ENCODE measurements at regions not wholly inside any gene's neighbourhood (a gene's known extent, or its start where the extent isn't known, plus 50 kb on each side); places are given as distances from the start of the nearest gene placed in this dataset.
"Not testable (repeated sequence)": the region's sequence is repeated elsewhere in the genome, so short reads cannot be mapped to it uniquely, and the experiment has no call there.

- H3K9me3 ChIP-seq (replicated peaks; ENCODE audit: low read length) = no peaks in the 10 kb centered on the region
- no peaks in the 10 kb centered on the region for H3K36me3 ChIP-seq (ENCODE audit: insufficient read depth, low read length)
- no peak overlapping the region for H3K4me3 ChIP-seq (ENCODE audit: low read length)
- no peaks in the 10 kb centered on the region for H3K4me1 ChIP-seq (ENCODE audit: control insufficient read depth, insufficient read depth, low read length)
- H3K4me2 ChIP-seq (ENCODE audit: low read length) = no peak overlapping the region
- H3K27me3 ChIP-seq (ENCODE audit: control insufficient read depth, insufficient read depth, low read length) = no peaks in the 10 kb centered on the region
- no peak overlapping the region for H3K9ac ChIP-seq (ENCODE audit: low read depth, low read length)
Observed at GRCh38 chr13:65275838-65276630, 1954.1 kb downstream of the PCDH9 start.

DNA sequence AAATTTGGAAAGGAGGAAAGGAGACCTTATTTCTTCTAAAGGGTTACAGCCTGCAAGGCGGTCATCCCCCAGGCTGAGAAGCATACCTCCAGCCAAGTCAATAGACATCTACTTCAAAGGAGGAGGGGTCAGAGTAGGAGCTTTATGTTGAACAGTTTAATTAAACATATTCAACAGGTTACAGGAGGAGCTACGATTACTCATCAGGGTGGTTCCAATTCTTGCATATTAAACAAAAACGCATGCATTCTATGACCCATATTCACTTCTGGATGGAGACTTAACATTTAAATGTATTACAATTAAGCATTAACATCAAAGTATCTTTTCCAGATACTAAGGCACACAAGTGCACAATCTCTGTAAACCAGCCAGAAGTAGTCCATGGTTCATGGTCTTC lies 1955.0 kb downstream of the PCDH9 start:
- Histone ChIP-seq H3K4me3 (ENCODE audit: low read length) (no peak overlapping the region), H3K4me2 (ENCODE audit: low read length) (no peak overlapping the region), H3K36me3 (ENCODE audit: insufficient read depth, low read length) (no peaks in the 10 kb centered on the region), H3K4me1 (ENCODE audit: control insufficient read depth, insufficient read depth, low read length) (no peaks in the 10 kb centered on the region), H3K9ac (ENCODE audit: low read depth, low read length) (no peak overlapping the region), H3K9me3 (replicated peaks; ENCODE audit: low read length) (no peaks in the 10 kb centered on the region), H3K27me3 (ENCODE audit: control insufficient read depth, insufficient read depth, low read length) (no peaks in the 10 kb centered on the region)

GRCh38 chr13:65273811-65274420 lies 1956.2 kb downstream of the PCDH9 start:
- not testable (repeated sequence) for H3K9ac ChIP-seq (ENCODE audit: low read depth, low read length); H3K27me3 ChIP-seq (ENCODE audit: control insufficient read depth, insufficient read depth, low read length); H3K4me3 ChIP-seq (ENCODE audit: low read length)

DNA sequence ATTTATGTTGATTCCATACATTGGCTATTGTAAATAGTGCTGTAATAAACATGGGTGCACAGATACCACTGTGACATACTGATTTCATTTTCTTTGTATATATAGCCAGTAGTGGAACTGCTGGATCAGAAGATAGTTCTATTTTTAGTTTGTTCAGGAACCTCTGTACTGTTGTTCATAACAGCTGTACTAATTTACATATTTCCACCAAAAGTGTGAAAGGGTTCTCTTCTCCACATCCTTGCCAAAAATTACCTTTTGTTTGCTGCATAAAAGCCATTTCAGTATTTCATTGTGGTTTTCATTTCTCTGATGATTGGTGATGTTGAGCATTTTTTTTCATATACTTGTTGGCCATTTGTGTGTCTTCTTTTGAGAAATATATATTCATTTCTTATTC lies 1962.1 kb downstream of the PCDH9 start:
- Histone ChIP-seq H3K9me3 (replicated peaks; ENCODE audit: low read length) (no peaks in the 10 kb centered on the region), H3K9ac (ENCODE audit: low read depth, low read length) (no peak overlapping the region), H3K4me1 (ENCODE audit: control insufficient read depth, insufficient read depth, low read length) (no peaks in the 10 kb centered on the region), H3K36me3 (ENCODE audit: insufficient read depth, low read length) (no peaks in the 10 kb centered on the region), H3K27me3 (ENCODE audit: control insufficient read depth, insufficient read depth, low read length) (no peaks in the 10 kb centered on the region), H3K4me3 (ENCODE audit: low read length) (no peak overlapping the region), H3K4me2 (ENCODE audit: low read length) (no peak overlapping the region)

More at GRCh38 chr13:65273811-65274420, 1956.2 kb downstream of the PCDH9 start:
- not testable (repeated sequence) for H3K9me3 ChIP-seq (replicated peaks; ENCODE audit: low read length); H3K4me1 ChIP-seq (ENCODE audit: control insufficient read depth, insufficient read depth, low read length); H3K4me2 ChIP-seq (ENCODE audit: low read length); H3K36me3 ChIP-seq (ENCODE audit: insufficient read depth, low read length)

- no peak overlapping the region for H3K9ac ChIP-seq (ENCODE audit: low read depth, low read length)
- peaks cover 3% of the 10 kb centered on the region for H3K4me1 ChIP-seq (ENCODE audit: control insufficient read depth, insufficient read depth, low read length)
- H3K4me3 ChIP-seq (ENCODE audit: low read length) = no peak overlapping the region
- H3K9me3 ChIP-seq (replicated peaks; ENCODE audit: low read length) = no peaks in the 10 kb centered on the region
- no peaks in the 10 kb centered on the region for H3K27me3 ChIP-seq (ENCODE audit: control insufficient read depth, insufficient read depth, low read length)
- no peaks in the 10 kb centered on the region for H3K36me3 ChIP-seq (ENCODE audit: insufficient read depth, low read length)
- H3K4me2 ChIP-seq (ENCODE audit: low read length) = no peak overlapping the region
Observed at GRCh38 chr13:65265988-65266387, 1964.1 kb downstream of the PCDH9 start.

GRCh38 chr13:65264066-65264465 lies 1966.1 kb downstream of the PCDH9 start:
- no peaks in the 10 kb centered on the region for H3K36me3 ChIP-seq (ENCODE audit: insufficient read depth, low read length)
- H3K27me3 ChIP-seq (ENCODE audit: control insufficient read depth, insufficient read depth, low read length) = no peaks in the 10 kb centered on the region
- H3K4me1 ChIP-seq (ENCODE audit: control insufficient read depth, insufficient read depth, low read length) = peaks cover 12% of the 10 kb centered on the region
- H3K4me2 ChIP-seq (ENCODE audit: low read length) = no peak overlapping the region
- no peaks in the 10 kb centered on the region for H3K9me3 ChIP-seq (replicated peaks; ENCODE audit: low read length)
- no peak overlapping the region for H3K9ac ChIP-seq (ENCODE audit: low read depth, low read length)
- no peak overlapping the region for H3K4me3 ChIP-seq (ENCODE audit: low read length)

GRCh38 chr13:65260946-65261891 lies 1968.9 kb downstream of the PCDH9 start:
- no peaks in the 10 kb centered on the region for H3K27me3 ChIP-seq (ENCODE audit: control insufficient read depth, insufficient read depth, low read length)
- no peaks in the 10 kb centered on the region for H3K9me3 ChIP-seq (replicated peaks; ENCODE audit: low read length)
- no peaks in the 10 kb centered on the region for H3K36me3 ChIP-seq (ENCODE audit: insufficient read depth, low read length)
- H3K9ac ChIP-seq (ENCODE audit: low read depth, low read length) = peak overlapping the region; percentile 4
- peak overlapping the region; percentile 55 for H3K4me2 ChIP-seq (ENCODE audit: low read length)
- H3K4me1 ChIP-seq (ENCODE audit: control insufficient read depth, insufficient read depth, low read length) = peaks cover 16% of the 10 kb centered on the region
- H3K4me3 ChIP-seq (ENCODE audit: low read length) = no peak overlapping the region

- Histone ChIP-seq H3K4me2 (ENCODE audit: low read length) (no peak overlapping the region), H3K36me3 (ENCODE audit: insufficient read depth, low read length) (no peaks in the 10 kb centered on the region), H3K4me3 (ENCODE audit: low read length) (no peak overlapping the region), H3K9me3 (replicated peaks; ENCODE audit: low read length) (no peaks in the 10 kb centered on the region), H3K9ac (ENCODE audit: low read depth, low read length) (no peak overlapping the region), H3K4me1 (ENCODE audit: control insufficient read depth, insufficient read depth, low read length) (no peaks in the 10 kb centered on the region), H3K27me3 (ENCODE audit: control insufficient read depth, insufficient read depth, low read length) (no peaks in the 10 kb centered on the region)
Observed at GRCh38 chr13:65240773-65241172, 1989.4 kb downstream of the PCDH9 start.

GRCh38 chr13:65236841-65237418 lies 1993.2 kb downstream of the PCDH9 start:
- Histone ChIP-seq H3K9ac (ENCODE audit: low read depth, low read length) (no peak overlapping the region), H3K36me3 (ENCODE audit: insufficient read depth, low read length) (no peaks in the 10 kb centered on the region), H3K4me3 (ENCODE audit: low read length) (no peak overlapping the region), H3K27me3 (ENCODE audit: control insufficient read depth, insufficient read depth, low read length) (no peaks in the 10 kb centered on the region), H3K9me3 (replicated peaks; ENCODE audit: low read length) (no peaks in the 10 kb centered on the region), H3K4me2 (ENCODE audit: low read length) (no peak overlapping the region), H3K4me1 (ENCODE audit: control insufficient read depth, insufficient read depth, low read length) (no peaks in the 10 kb centered on the region)

- Histone ChIP-seq H3K4me2 (ENCODE audit: low read length) (no peak overlapping the region), H3K4me3 (ENCODE audit: low read length) (no peak overlapping the region), H3K9ac (ENCODE audit: low read depth, low read length) (no peak overlapping the region), H3K36me3 (ENCODE audit: insufficient read depth, low read length) (no peaks in the 10 kb centered on the region), H3K27me3 (ENCODE audit: control insufficient read depth, insufficient read depth, low read length) (no peaks in the 10 kb centered on the region), H3K4me1 (ENCODE audit: control insufficient read depth, insufficient read depth, low read length) (no peaks in the 10 kb centered on the region), H3K9me3 (replicated peaks; ENCODE audit: low read length) (no peaks in the 10 kb centered on the region)
Observed at GRCh38 chr13:65217471-65217995, 2012.6 kb downstream of the PCDH9 start.

DNA sequence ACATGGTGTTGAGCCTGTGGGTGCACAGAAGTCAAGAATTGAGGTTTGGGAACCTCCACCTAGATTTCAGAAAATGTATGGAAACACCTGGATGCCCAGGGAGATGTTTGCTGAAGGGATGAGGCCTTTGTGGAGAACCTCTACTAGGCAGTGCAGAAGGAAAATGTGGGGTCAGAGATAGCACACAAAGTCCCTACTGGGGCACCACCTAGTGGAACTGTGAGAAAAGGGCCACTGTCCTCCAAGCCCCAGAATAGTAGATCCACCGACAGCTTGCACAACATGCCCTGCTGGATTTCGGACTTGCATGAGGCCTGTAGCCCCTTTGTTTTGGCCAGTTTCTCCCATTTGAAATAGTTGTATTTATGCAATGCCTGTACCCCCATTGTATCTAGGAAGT lies 2027.3 kb downstream of the PCDH9 start:
- not testable (repeated sequence) for H3K4me3 ChIP-seq (ENCODE audit: low read length); H3K36me3 ChIP-seq (ENCODE audit: insufficient read depth, low read length)

More for the DNA sequence above, 2027.3 kb downstream of the PCDH9 start:
- not testable (repeated sequence) for H3K9ac ChIP-seq (ENCODE audit: low read depth, low read length); H3K4me2 ChIP-seq (ENCODE audit: low read length); H3K27me3 ChIP-seq (ENCODE audit: control insufficient read depth, insufficient read depth, low read length); H3K4me1 ChIP-seq (ENCODE audit: control insufficient read depth, insufficient read depth, low read length); H3K9me3 ChIP-seq (replicated peaks; ENCODE audit: low read length)

Measured in skeletal muscle satellite cell (primary cell).